ENCODE measurements at regions not wholly inside any gene's neighbourhood (a gene's known extent, or its start where the extent isn't known, plus 50 kb on each side); places are given as distances from the start of the nearest gene placed in this dataset.
A peak's percentile ranks its signal among the peaks of the same experiment; 100 is the strongest.

- Histone ChIP-seq H3K9me3 (no peaks in the 10 kb centered on the region), H3K27ac (peak overlapping the region in 5 of 8 donors; percentile 49 to 76 (median 66)), H3K4me1 (peaks cover 0 to 19% (median 9%) of the 10 kb centered on the region in 6 donors), H3K36me3 (no peaks in the 10 kb centered on the region), H3K4me3 (no peak overlapping the region), H3K27me3 (replicated peaks in 1 of 7) (no peaks in the 10 kb centered on the region)
- intact Hi-C loops (cut with DNase I; ENCODE audit: low total_unique reads) = no loop called here
- no peak for DNase-seq
- no peak for TF ChIP-seq POLR2A (IDR thresholded peaks at IDR 0.05)
- no peak for TF ChIP-seq POLR2AphosphoS5 (IDR thresholded peaks at IDR 0.05)
- TF ChIP-seq CTCF (IDR thresholded peaks at IDR 0.05 in 8 of 11, conservative IDR thresholded peaks at IDR 0.05 in 3 of 11) = no peak
- 49 to 73% (median 67%) methylated on average over 4 of the region's 4 CpGs for WGBS, 5 donors
Measured at GRCh38 chrX:39809331-39809730, 288.4 kb downstream of the BCOR start.

GRCh38 chrX:39810901-39811300 lies 286.9 kb downstream of the BCOR start:
- no peak for DNase-seq
- TF ChIP-seq CTCF (IDR thresholded peaks at IDR 0.05 in 8 of 11, conservative IDR thresholded peaks at IDR 0.05 in 3 of 11) (no peak), POLR2A (IDR thresholded peaks at IDR 0.05) (no peak), POLR2AphosphoS5 (IDR thresholded peaks at IDR 0.05) (no peak)
- Histone ChIP-seq H3K9me3 (no peaks in the 10 kb centered on the region), H3K27ac (no peak overlapping the region), H3K4me1 (peaks cover 0 to 34% (median 17%) of the 10 kb centered on the region in 6 donors), H3K36me3 (no peaks in the 10 kb centered on the region), H3K4me3 (no peak overlapping the region), H3K27me3 (replicated peaks in 1 of 7) (peaks cover 0 to 9% (median 0%) of the 10 kb centered on the region in 7 donors)
- WGBS, 5 donors = 75 to 100% (median 90%) methylated on average over 2 of the region's 2 CpGs
- intact Hi-C loops (cut with DNase I; ENCODE audit: low total_unique reads) = no loop called here

DNA sequence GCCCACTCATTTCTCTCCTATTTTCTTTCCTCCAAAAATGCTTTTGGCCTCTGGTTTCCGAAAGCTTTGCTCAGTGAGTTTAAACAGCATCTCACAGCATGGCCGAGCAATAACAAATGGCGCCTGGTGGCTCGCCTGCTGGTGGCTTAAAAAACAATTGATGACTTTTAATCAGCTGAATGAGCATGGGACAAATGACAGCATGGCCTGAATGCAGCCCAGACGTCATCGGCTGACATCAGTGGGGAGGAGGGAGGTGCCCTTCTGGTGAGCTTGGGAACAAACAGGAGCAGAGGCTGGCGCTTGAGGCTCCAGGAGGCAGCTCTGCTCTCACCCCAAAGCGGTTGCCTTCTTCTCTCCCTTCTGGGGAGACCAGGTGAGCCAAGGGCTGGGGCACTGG lies 286.4 kb downstream of the BCOR start:
- Histone ChIP-seq H3K4me3 (no peak overlapping the region), H3K36me3 (no peaks in the 10 kb centered on the region), H3K27me3 (replicated peaks in 1 of 7) (peaks cover 0 to 14% (median 0%) of the 10 kb centered on the region in 7 donors), H3K27ac (no peak overlapping the region), H3K9me3 (no peaks in the 10 kb centered on the region), H3K4me1 (peaks cover 0 to 35% (median 17%) of the 10 kb centered on the region in 6 donors)
- no peak for DNase-seq
- WGBS, 5 donors = 74 to 96% (median 87%) methylated on average over 5 to 8 of the region's 8 CpGs
- no peak for TF ChIP-seq POLR2A (IDR thresholded peaks at IDR 0.05)
- no peak for TF ChIP-seq CTCF (IDR thresholded peaks at IDR 0.05 in 8 of 11, conservative IDR thresholded peaks at IDR 0.05 in 3 of 11)
- no peak for TF ChIP-seq POLR2AphosphoS5 (IDR thresholded peaks at IDR 0.05)
- intact Hi-C loops (cut with DNase I; ENCODE audit: low total_unique reads) = no loop called here

DNA sequence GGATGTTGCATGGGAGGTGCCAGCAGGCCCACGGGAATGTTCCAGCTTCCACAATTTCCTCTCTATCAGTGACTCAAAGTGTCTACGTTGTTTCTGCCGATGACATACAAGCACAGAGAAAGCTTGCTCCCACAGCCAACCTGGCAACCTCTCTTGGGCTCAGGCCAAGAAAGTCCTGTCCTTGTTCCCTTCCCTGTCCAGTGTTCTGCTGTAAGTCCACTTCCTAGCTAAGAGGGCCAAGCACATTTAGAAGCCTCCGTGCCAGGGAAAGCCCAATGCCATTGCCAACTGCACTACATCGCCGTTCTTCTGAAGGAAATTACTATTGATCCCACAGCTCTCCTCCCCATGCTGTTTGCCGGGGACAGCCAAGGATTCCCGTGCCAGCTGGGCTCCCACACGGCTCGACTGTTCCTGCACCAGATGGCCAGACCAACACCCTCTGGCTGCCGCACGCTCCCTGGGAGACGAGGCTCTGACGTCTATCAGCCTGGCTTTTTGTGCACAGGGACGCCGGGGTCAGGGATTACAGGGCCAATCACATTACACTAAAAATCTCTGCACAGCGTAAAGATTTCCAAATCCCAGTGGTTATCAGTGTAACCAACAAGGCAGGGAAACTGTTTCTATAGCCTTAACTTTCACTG lies 284.0 kb downstream of the BCOR start:
- no peaks in the 10 kb centered on the region for H3K36me3 ChIP-seq
- WGBS, 5 donors = 65 to 88% (median 69%) methylated on average over 7 to 17 of the region's 17 CpGs
- no peaks in the 10 kb centered on the region for H3K9me3 ChIP-seq
- peaks cover 0 to 31% (median 16%) of the 10 kb centered on the region in 6 donors for H3K4me1 ChIP-seq
- intact Hi-C loops (cut with DNase I; ENCODE audit: low total_unique reads) = no loop called here
- peaks cover 0 to 31% (median 0%) of the 10 kb centered on the region in 7 donors for H3K27me3 ChIP-seq (replicated peaks in 1 of 7)
- peak; percentile 83 for DNase-seq
- TF ChIP-seq POLR2AphosphoS5 (IDR thresholded peaks at IDR 0.05) (peak; percentile 76 to 84 (median 78)), POLR2A (IDR thresholded peaks at IDR 0.05) (no peak), CTCF (IDR thresholded peaks at IDR 0.05 in 8 of 11, conservative IDR thresholded peaks at IDR 0.05 in 3 of 11) (no peak)
- no peak overlapping the region for H3K4me3 ChIP-seq
- peak overlapping the region in 6 of 8 donors; percentile 20 to 77 (median 66) for H3K27ac ChIP-seq

All from spleen (tissue), 11 donors.